PC-3 (cell line): ENCODE measurements at regions not wholly inside any gene's neighbourhood (a gene's known extent, or its start where the extent isn't known, plus 50 kb on each side); places are given as distances from the start of the nearest gene placed in this dataset.

ENCODE experiments used
- ATAC-seq: fragments of 200-7000 bp; cut with Tn5 transposase; 2 replicates; pipeline ENCODE4 v1.9.1; 2020; ENCODE audit warnings: mild to moderate bottlenecking, moderate library complexity
- BruUV-seq: library from RNA; stranded (reverse); fragments of 400-500 nt; replicated peaks from 2 replicates; lab custom pipeline; 2021; lab: Mats Ljungman, UMichigan
- CTCF ChIA-PET: fragments of 300-600 bp; sonication (Branson Sonifier 250); formaldehyde crosslinking; loops from one replicate; lab custom pipeline; 2022; ENCODE audit warnings: antibody characterized with exemption; lab: Charles Lee
- POLR2A ChIA-PET: fragments of 300-600 bp; sonication (Branson Sonifier 250); formaldehyde crosslinking; loops from one replicate; lab custom pipeline; 2022; ENCODE audit warnings: antibody characterized with exemption; ENCODE audit not compliant: unreplicated experiment; lab: Charles Lee
- DNase-seq: peaks from one replicate; pipeline ENCODE4 v3.0.0-alpha.2; 2015
- H2AFZ ChIP-seq: fragments of 300-600 bp; sonication (generic); 2 replicates; pipeline ENCODE4 v1.6.0; 2016; ENCODE audit warnings: antibody characterized with exemption, low read length
- H3F3A ChIP-seq: fragments of 300-600 bp; sonication (generic); one replicate; pipeline ENCODE4 v1.6.0; 2017; ENCODE audit warnings: antibody characterized with exemption, low read length, control low read depth, mild to moderate bottlenecking; ENCODE audit not compliant: unreplicated experiment
- H3K27ac ChIP-seq: fragments of 300-600 bp; sonication (generic); 2 replicates; pipeline ENCODE4 v1.5.1; 2016; ENCODE audit warnings: mild to moderate bottlenecking, low read length
- H3K27me3 ChIP-seq: fragments of 300-600 bp; sonication (generic); 2 replicates; pipeline ENCODE4 v1.6.1; 2016; ENCODE audit warnings: low read length, mixed read lengths
- H3K36me3 ChIP-seq: fragments of 300-600 bp; sonication (generic); 2 replicates; pipeline ENCODE4 v1.6.1; 2016; ENCODE audit warnings: low read depth, mixed run types, low read length, mixed read lengths
- H3K4me1 ChIP-seq: fragments of 300-600 bp; sonication (generic); 2 replicates; pipeline ENCODE4 v1.5.1; 2016; ENCODE audit warnings: low read length; ENCODE audit not compliant: insufficient read depth
- H3K4me2 ChIP-seq: fragments of 300-600 bp; sonication (generic); 2 replicates; pipeline ENCODE4 v1.6.0; 2016; ENCODE audit warnings: low read length
- H3K4me3 ChIP-seq: fragments of 300-600 bp; sonication (generic); 2 replicates; pipeline ENCODE4 v1.5.1; 2016; ENCODE audit warnings: mild to moderate bottlenecking, low read length, mixed read lengths
- H3K79me2 ChIP-seq: fragments of 300-600 bp; sonication (generic); 2 replicates; pipeline ENCODE4 v1.6.1; 2017; ENCODE audit warnings: low read length, mixed read lengths
- H3K9ac ChIP-seq: fragments of 300-600 bp; sonication (generic); 2 replicates; pipeline ENCODE4 v1.6.0; 2016; ENCODE audit warnings: mild to moderate bottlenecking, low read length
- H3K9me2 ChIP-seq: fragments of 300-600 bp; sonication (generic); replicated peaks from 2 replicates; pipeline ENCODE4 v1.6.1; 2016; ENCODE audit warnings: mixed run types, low read length, mixed read lengths
- H3K9me3 ChIP-seq: fragments of 300-600 bp; sonication (generic); 2 replicates; pipeline ENCODE4 v1.6.1; 2016; ENCODE audit warnings: low read length, mixed read lengths
- H4K20me1 ChIP-seq: fragments of 300-600 bp; sonication (generic); 2 replicates; pipeline ENCODE4 v1.6.1; 2016; ENCODE audit warnings: low read length, mixed read lengths
- EZH2 ChIP-seq: fragments of 300-600 bp; sonication (generic); IDR thresholded peaks from one replicate; pipeline ENCODE4 v1.6.1; 2017; ENCODE audit warnings: antibody characterized with exemption, mild to moderate bottlenecking, low read length; ENCODE audit not compliant: unreplicated experiment
- EZH2phosphoT487 ChIP-seq: fragments of 300-600 bp; sonication (generic); IDR thresholded peaks from 2 replicates; pipeline ENCODE4 v1.6.1; 2018; ENCODE audit warnings: mild to moderate bottlenecking, antibody characterized with exemption, low read length, borderline replicate concordance
- intact Hi-C: fragments of 100-400 bp; cut with micrococcal nuclease; formaldehyde crosslinking; loops from 2 replicates; pipeline ENCODE4 v1.9.0; 2023
- TF ChIP-seq, protein P1 (sequence below): fragments of 300-600 bp; sonication (generic); conservative IDR thresholded peaks from 2 replicates; pipeline ENCODE4 v1.5.1; 2017; ENCODE audit warnings: antibody characterized with exemption, low read depth, mild to moderate bottlenecking, low read length

- no peaks in the 10 kb centered on the region for H3K9me2 ChIP-seq
- H3K36me3 ChIP-seq, result no peaks in the 10 kb centered on the region
- H3K9me3 ChIP-seq, result no peaks in the 10 kb centered on the region
- ATAC-seq, result no peak
- H3K9ac ChIP-seq, result no peak overlapping the region
- ChIA-PET POLR2A (no interaction called here), CTCF (no interaction called here)
- H3K27ac ChIP-seq, result no peak overlapping the region
- no peaks in the 10 kb centered on the region for H4K20me1 ChIP-seq
- DNase-seq, result no peak
- H3K4me2 ChIP-seq, result no peak overlapping the region
- no peak overlapping the region for H2AFZ ChIP-seq
- no peak for TF ChIP-seq EZH2
- no peak for TF ChIP-seq EZH2phosphoT487
- TF ChIP-seq, protein P1, sequence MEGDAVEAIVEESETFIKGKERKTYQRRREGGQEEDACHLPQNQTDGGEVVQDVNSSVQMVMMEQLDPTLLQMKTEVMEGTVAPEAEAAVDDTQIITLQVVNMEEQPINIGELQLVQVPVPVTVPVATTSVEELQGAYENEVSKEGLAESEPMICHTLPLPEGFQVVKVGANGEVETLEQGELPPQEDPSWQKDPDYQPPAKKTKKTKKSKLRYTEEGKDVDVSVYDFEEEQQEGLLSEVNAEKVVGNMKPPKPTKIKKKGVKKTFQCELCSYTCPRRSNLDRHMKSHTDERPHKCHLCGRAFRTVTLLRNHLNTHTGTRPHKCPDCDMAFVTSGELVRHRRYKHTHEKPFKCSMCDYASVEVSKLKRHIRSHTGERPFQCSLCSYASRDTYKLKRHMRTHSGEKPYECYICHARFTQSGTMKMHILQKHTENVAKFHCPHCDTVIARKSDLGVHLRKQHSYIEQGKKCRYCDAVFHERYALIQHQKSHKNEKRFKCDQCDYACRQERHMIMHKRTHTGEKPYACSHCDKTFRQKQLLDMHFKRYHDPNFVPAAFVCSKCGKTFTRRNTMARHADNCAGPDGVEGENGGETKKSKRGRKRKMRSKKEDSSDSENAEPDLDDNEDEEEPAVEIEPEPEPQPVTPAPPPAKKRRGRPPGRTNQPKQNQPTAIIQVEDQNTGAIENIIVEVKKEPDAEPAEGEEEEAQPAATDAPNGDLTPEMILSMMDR, result no peak
- BruUV-seq, result no TSS peak
- no peaks in the 10 kb centered on the region for H3F3A ChIP-seq
- intact Hi-C loops, result no loop called here
- no peaks in the 10 kb centered on the region for H3K4me1 ChIP-seq
- no peaks in the 10 kb centered on the region for H3K27me3 ChIP-seq
- no peaks in the 10 kb centered on the region for H3K79me2 ChIP-seq
- no peak overlapping the region for H3K4me3 ChIP-seq
Observed at GRCh38 chr6:170132011-170132521, 158.8 kb downstream of the DLL1 start.

DNA sequence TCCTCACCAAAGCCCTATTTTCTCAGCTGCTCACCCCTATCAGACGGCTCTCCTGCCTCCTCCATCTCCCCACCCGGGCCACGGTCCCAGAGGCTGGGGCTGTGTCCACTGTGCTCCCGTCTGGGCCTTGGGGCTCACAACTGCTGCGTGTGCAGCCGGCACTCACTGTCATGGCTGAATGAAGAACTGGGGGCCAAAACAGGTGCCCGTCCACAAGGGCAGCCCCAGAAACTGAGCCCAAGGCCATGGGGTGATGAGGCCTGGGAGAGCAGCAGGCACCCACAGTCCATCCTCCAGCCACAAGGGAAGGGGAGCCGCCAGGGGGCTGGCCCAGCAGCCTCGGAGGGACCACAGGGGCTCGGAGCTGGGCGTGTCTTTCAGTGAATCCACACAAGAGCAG is 159.5 kb downstream of the DLL1 start:
- BruUV-seq, result no TSS peak
- ChIA-PET CTCF (no interaction called here), POLR2A (no interaction called here)
- ATAC-seq (no peak), DNase-seq (no peak)
- Histone ChIP-seq H3K4me1 (no peaks in the 10 kb centered on the region), H3K9me2 (no peaks in the 10 kb centered on the region), H2AFZ (no peak overlapping the region), H3F3A (no peaks in the 10 kb centered on the region), H3K9me3 (no peaks in the 10 kb centered on the region), H3K79me2 (no peaks in the 10 kb centered on the region), H3K27me3 (no peaks in the 10 kb centered on the region), H3K4me3 (no peak overlapping the region), H3K27ac (no peak overlapping the region), H4K20me1 (no peaks in the 10 kb centered on the region), H3K4me2 (no peak overlapping the region), H3K9ac (no peak overlapping the region), H3K36me3 (no peaks in the 10 kb centered on the region)
- TF ChIP-seq, protein P1, result no peak
- TF ChIP-seq EZH2 (no peak), EZH2phosphoT487 (no peak)
- intact Hi-C loops, result no loop called here

- H3K4me3 ChIP-seq, result no peak overlapping the region
- no TSS peak for BruUV-seq
- H3K27ac ChIP-seq, result no peak overlapping the region
- intact Hi-C loops, result no loop called here
- TF ChIP-seq EZH2 (no peak), EZH2phosphoT487 (no peak)
- TF ChIP-seq, protein P1, result no peak
- H3F3A ChIP-seq, result no peaks in the 10 kb centered on the region
- no peak overlapping the region for H3K4me2 ChIP-seq
- H3K9me3 ChIP-seq, result no peaks in the 10 kb centered on the region
- H3K9me2 ChIP-seq, result no peaks in the 10 kb centered on the region
- DNase-seq (no peak), ATAC-seq (no peak)
- CTCF ChIA-PET, result no interaction called here
- no peak overlapping the region for H3K9ac ChIP-seq
- H3K4me1 ChIP-seq, result no peaks in the 10 kb centered on the region
- POLR2A ChIA-PET, result no interaction called here
- no peaks in the 10 kb centered on the region for H3K27me3 ChIP-seq
- H4K20me1 ChIP-seq, result no peaks in the 10 kb centered on the region
- H3K79me2 ChIP-seq, result no peaks in the 10 kb centered on the region
- no peak overlapping the region for H2AFZ ChIP-seq
- H3K36me3 ChIP-seq, result no peaks in the 10 kb centered on the region
Observed at GRCh38 chr6:170130771-170131241, 160.1 kb downstream of the DLL1 start.
